ENCODE measurements at regions not wholly inside any gene's neighbourhood (a gene's known extent, or its start where the extent isn't known, plus 50 kb on each side); places are given as distances from the start of the nearest gene placed in this dataset.

GRCh38 chr7:33733870-33734650, 171.3 kb upstream of the BMPER start:
- Histone ChIP-seq H4K20me1 (ENCODE audit: insufficient read depth, poor library complexity, severe bottlenecking) (no peaks in the 10 kb centered on the region), H3K4me3 (peak overlapping the region; percentile 17), H3K27ac (peak overlapping the region; percentile 74), H3K4me1 (ENCODE audit: insufficient read depth) (peaks cover 4% of the 10 kb centered on the region), H2AFZ (peak overlapping the region; percentile 79), H3K27me3 (no peaks in the 10 kb centered on the region), H3K79me2 (no peaks in the 10 kb centered on the region), H3K9me2 (replicated peaks; ENCODE audit: insufficient read depth) (no peaks in the 10 kb centered on the region), H3K36me3 (replicated peaks; ENCODE audit: insufficient read depth, low read depth) (no peaks in the 10 kb centered on the region), H3K9me3 (ENCODE audit: low read depth) (no peaks in the 10 kb centered on the region), H3K4me2 (peak overlapping the region; percentile 65)
- 51% methylated on average over 16 of the region's 16 CpGs for WGBS (ENCODE audit: low lambda C conversion rate, missing lambda C conversion rate)
- peak; percentile 75 for DNase-seq (ENCODE audit: low spot score)
- TF ChIP-seq EZH2 (IDR thresholded peaks at IDR 0.05; ENCODE audit: borderline replicate concordance) (no peak), CTCF (IDR thresholded peaks at IDR 0.05; ENCODE audit: poor library complexity) (no peak), EZH2phosphoT487 (IDR thresholded peaks at IDR 0.05; ENCODE audit: low read depth, severe bottlenecking, unreplicated experiment) (no peak)

GRCh38 chr7:33735403-33735802, 169.9 kb upstream of the BMPER start:
- DNase-seq (ENCODE audit: low spot score), result no peak
- no peaks in the 10 kb centered on the region for H3K36me3 ChIP-seq (replicated peaks; ENCODE audit: insufficient read depth, low read depth)
- no peak overlapping the region for H3K4me3 ChIP-seq
- TF ChIP-seq EZH2 (IDR thresholded peaks at IDR 0.05; ENCODE audit: borderline replicate concordance) (no peak), EZH2phosphoT487 (IDR thresholded peaks at IDR 0.05; ENCODE audit: low read depth, severe bottlenecking, unreplicated experiment) (no peak), CTCF (IDR thresholded peaks at IDR 0.05; ENCODE audit: poor library complexity) (no peak)
- H2AFZ ChIP-seq, result no peak overlapping the region
- no peaks in the 10 kb centered on the region for H4K20me1 ChIP-seq (ENCODE audit: insufficient read depth, poor library complexity, severe bottlenecking)
- WGBS (ENCODE audit: low lambda C conversion rate, missing lambda C conversion rate), result 96% methylated on average over 5 of the region's 5 CpGs
- no peaks in the 10 kb centered on the region for H3K9me3 ChIP-seq (ENCODE audit: low read depth)
- H3K79me2 ChIP-seq, result no peaks in the 10 kb centered on the region
- H3K4me1 ChIP-seq (ENCODE audit: insufficient read depth), result no peaks in the 10 kb centered on the region
- no peak overlapping the region for H3K4me2 ChIP-seq
- H3K27me3 ChIP-seq, result no peaks in the 10 kb centered on the region
- H3K27ac ChIP-seq, result no peak overlapping the region
- no peaks in the 10 kb centered on the region for H3K9me2 ChIP-seq (replicated peaks; ENCODE audit: insufficient read depth)

GRCh38 chr7:33736521-33737221, 168.7 kb upstream of the BMPER start:
- TF ChIP-seq CTCF (IDR thresholded peaks at IDR 0.05; ENCODE audit: poor library complexity), result no peak
- TF ChIP-seq EZH2 (IDR thresholded peaks at IDR 0.05; ENCODE audit: borderline replicate concordance), result no peak
- no peak for TF ChIP-seq EZH2phosphoT487 (IDR thresholded peaks at IDR 0.05; ENCODE audit: low read depth, severe bottlenecking, unreplicated experiment)
- DNase-seq (ENCODE audit: low spot score), result no peak
- no peak overlapping the region for H2AFZ ChIP-seq
- WGBS (ENCODE audit: low lambda C conversion rate, missing lambda C conversion rate), result 81% methylated on average over 6 of the region's 6 CpGs
- H3K9me3 ChIP-seq (ENCODE audit: low read depth), result no peaks in the 10 kb centered on the region
- H3K79me2 ChIP-seq, result no peaks in the 10 kb centered on the region
- H4K20me1 ChIP-seq (ENCODE audit: insufficient read depth, poor library complexity, severe bottlenecking), result no peaks in the 10 kb centered on the region
- H3K9me2 ChIP-seq (replicated peaks; ENCODE audit: insufficient read depth), result no peaks in the 10 kb centered on the region
- H3K27me3 ChIP-seq, result no peaks in the 10 kb centered on the region
- H3K27ac ChIP-seq, result no peak overlapping the region
- no peak overlapping the region for H3K4me2 ChIP-seq
- no peaks in the 10 kb centered on the region for H3K36me3 ChIP-seq (replicated peaks; ENCODE audit: insufficient read depth, low read depth)
- H3K4me3 ChIP-seq, result no peak overlapping the region
- no peaks in the 10 kb centered on the region for H3K4me1 ChIP-seq (ENCODE audit: insufficient read depth)
